Left kidney (tissue), 1 donor: ENCODE measurements at regions not wholly inside any gene's neighbourhood (a gene's known extent, or its start where the extent isn't known, plus 50 kb on each side); places are given as distances from the start of the nearest gene placed in this dataset.

Experiments
- DNase-seq: peaks from one replicate; pipeline ENCODE4 v3.0.0-alpha.2; 2013

DNA sequence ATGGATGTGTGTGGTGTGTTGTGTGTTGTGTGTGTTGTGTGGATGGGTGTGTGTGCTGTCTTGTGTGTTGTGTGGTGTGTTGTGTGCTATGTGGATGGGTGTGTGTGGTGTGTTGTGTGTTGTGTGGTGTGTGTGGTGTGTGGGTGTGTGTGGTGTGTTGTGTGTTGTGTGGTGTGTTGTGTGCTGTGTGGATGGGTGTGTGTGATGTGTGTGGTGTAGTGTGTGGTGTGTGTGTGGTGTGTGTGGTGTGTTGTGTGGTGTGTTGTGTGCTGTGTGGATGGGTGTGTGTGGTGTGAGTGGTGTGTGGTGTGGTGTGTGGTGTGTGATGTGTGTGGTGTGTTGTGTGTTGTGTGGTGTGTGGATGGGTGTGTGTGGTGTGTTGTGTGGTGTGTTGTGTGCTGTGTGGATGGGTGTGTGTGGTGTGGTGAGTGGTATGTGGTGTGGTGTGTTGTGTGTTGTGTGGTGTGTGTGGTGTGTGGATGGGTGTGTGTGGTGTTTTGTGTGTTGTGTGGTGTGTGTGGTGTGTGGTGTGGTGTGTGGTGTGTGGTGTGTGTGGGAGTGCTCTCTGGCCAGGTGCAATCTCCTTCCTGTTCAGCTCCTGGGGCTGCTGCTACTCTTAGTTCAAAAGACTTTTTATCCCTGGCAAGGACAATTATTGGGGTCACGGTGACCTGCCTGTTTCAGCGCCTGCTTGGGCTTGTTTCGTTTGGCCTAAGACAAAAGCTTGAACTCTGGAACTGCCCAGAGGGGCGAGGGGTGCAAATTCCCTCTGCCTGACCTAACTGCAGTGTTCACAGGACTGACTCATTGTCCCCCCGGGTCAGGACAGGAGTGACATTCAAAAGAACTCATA, 101.1 kb downstream of the UBIAD1 start:
- DNase-seq: no peak

DNA sequence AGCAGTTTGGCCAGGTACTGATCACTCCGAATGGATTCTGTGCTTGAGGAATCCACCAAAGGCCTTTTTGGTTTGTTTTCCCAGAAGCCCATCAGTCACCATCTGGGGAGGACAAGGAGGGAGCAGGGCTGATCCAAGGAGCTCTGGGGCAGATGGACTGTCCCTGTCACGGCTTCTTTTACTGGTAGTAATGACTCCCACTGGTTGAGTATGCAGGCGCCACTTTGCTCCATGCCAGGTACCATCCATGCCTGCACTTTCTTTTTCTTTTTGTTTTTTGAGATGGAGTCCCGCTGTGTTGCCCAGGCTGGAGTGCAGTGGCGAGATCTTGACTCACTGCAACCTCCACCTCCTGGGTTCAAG, 101.7 kb downstream of the UBIAD1 start:
- DNase-seq: no peak

DNA sequence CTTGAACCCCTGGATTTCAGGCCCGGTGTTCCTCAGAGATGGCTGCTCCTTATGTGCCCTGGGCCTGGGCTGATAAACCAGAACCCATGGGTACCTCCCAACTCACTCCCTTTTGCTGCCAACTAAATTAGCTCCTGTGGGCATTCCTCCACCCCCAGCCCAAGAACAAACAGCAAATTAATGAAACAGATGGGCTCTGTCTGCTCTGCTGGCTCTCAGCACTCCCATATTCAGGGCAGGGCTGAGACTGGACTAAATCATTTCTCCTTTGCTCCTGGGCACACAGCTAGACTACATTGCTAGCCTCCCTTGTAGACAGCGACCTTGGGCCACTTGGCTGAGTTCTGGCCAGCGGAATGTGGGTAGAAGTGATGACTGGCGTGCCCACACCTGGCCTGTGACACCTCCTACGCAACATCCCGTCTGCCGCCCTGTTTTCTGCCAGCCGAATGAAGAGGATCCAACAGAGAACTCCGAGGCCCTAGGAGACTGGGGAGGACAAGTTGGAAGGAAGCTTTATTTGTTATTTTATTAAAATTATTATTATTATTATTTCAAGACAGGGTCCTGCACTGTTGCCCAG, 101.9 kb upstream of the DISP3 start:
- DNase-seq: no peak

DNA sequence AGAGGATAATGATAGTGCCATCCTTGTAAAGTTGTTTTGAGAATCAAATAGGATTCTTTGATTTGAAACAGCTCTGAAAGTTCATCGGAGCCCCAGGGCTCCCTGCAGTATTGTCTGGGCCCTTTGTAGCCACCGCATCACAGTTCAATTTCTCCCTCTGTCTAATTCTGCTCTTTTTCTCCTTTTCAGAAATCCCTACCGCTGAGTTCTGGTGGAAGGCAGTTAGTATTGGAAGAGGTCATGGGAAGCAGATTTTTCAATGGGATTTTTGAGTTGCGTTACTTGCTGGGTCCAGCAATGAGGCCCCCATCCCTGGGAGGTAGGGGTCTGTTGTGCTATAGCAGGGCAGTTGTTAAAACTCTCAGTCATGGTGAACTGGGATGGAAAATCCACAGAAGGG, 101.0 kb upstream of the DISP3 start:
- DNase-seq: no peak

DNA sequence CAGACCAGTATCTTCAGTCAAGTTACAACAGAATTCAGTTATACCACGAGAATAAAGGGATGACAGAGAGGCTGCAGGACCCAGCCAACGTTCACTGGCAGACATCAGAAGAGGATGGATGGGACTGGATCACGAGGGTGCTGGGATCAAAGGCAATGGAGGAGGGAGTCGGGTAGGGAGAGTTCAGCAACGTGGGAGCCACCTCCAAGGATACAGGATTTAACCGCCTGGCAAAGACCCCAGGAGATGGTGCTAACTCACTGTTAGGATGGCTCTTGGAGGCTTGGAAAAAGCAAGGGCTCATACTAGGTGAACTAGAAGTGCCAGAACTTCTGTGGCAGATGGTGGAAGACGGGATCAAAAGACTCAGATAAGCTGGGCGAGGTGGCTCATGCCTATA, 99.1 kb upstream of the DISP3 start:
- no peak for DNase-seq

DNA sequence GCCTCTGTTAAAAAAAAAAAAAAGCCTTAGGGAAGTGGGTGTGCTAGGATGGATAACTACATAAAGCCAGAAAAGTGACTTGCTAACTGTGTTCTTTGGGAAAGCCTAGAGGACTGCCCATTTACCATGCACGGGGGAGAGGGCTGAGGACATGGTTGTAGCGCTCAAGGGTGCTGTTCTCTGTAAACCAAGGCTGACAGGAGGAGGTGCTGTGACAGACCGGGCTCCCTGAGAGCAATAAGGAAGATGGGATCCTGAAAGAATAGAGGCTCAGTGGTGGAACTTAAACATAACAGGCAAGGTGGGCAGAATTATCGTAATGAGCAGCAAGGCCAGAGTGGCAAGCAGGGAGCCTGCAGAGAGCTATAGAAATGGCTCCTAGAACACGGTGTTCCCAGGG, 98.5 kb upstream of the DISP3 start:
- DNase-seq: no peak

DNA sequence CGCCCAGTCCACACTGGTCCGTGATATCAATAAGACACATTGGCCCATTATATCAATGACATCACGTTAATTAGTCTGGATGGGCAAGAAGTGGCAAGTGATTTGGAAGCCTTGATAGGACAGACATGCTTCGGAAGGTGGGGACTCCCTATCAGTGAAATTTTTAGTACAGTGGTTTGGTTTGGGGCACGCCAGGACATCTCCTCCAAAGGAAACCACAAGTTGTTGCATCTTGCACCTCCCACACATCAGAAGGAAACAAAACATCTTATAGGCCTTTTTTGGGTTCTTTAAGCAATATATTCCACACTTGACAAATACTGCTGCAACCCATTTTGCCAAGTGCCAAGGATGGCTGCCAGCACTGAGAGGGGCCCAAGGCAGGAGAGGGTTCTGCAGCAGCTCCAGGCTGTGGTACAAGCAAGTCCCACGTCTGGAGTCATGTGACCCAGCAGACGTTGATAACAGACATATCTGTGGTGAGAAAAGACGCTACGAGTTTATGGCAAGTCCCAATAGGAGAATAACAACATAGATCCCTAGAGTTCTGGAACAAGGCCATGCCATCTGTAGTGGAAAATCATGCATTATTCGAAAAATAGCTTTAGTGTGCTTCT, 95.3 kb upstream of the DISP3 start:
- DNase-seq: no peak

DNA sequence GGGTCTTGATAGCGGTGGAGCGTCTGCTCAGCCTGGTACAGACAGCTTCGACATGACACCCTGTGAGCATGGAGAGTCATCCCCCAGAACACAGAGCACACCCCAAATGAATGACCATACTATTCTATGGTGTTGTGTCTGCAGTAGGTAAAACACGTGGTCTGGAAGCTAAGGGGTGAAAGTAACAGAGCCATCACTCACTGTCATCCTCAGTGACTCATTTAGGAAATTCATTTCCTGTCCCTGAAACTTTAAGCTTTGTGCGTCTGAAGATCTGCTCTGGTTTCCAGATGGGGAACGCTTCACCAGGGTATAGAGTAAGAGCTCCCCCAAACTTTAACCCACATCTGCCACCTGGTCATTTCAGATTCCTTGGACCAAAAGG, 94.8 kb upstream of the DISP3 start:
- no peak for DNase-seq

DNA sequence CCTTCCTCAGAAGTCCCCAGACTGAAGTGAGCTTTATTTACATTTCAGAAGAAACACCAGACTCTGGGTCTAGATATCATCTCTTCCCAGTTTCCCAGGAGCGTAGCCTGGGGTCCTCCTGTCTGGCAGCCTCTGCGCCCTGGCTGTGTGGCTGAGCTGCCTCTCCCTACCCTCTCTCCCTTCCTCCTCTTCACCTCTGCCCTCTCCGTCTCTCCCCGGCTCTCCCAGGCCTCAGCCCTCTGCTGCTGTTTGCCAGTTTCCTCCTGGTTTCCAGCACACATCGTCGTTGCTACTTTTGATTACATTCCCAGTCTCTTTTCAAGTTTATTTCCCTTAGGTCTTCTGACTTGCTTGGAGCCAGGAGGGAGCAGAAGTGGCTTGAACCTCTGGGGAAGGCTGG, 91.1 kb upstream of the DISP3 start:
- no peak for DNase-seq

DNA sequence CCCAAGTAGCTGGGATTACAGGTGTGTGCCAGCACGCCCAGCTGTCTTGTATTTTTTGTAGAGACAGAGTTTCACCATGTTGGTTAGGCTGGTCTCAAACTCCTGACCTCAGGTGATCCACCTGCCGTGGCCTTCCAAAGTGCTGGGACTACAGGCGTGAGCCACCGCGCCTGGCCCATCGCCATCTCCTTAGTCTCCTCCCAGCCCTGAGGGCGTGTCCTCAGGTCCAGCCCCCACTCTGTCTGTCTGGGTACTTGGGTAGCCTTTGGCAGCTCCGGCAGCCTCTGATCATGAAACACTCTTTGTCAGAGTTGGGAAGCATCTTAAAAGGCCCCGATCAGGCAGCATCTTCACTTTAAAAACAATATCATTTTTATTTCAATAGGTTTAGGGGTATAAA, 90.3 kb upstream of the DISP3 start:
- DNase-seq: no peak

DNA sequence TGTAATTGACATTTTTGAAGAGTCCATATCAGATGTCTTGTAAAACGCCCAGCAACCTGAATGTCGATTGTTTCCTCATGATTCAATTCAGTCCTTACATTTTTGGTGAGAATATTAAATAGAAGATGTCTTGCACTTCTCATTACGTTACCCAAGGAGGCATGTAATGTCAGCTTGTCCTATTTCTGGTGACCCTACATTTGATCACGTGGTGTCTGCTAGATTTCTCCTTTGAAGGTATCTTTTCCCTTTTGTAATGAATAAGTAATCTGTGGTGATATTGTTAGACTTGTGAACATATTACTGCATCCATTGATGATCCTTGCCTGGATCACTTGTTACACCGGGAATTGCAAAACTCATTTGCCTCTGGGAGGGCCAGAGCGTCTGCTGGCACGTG, 87.6 kb upstream of the DISP3 start:
- DNase-seq: no peak

DNA sequence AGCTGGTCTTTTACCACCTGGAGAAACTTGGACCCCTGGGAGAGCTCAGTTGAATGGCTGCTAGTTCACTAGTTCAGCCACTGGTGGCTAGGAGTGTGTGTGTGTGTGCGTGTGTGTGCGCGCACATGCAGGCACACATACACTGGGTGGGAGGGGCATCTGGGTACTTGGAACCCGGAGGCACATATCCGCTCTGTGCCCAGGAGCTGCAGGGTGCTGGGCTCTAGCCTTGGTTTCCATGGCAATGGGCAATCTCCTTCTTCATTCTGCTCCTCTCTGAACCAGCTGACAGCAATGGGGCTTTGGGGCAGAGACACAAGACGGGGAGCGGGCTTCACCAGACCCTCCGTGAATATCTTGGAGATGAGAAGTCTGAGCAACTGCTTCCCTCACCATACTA, 87.1 kb upstream of the DISP3 start:
- no peak for DNase-seq

DNA sequence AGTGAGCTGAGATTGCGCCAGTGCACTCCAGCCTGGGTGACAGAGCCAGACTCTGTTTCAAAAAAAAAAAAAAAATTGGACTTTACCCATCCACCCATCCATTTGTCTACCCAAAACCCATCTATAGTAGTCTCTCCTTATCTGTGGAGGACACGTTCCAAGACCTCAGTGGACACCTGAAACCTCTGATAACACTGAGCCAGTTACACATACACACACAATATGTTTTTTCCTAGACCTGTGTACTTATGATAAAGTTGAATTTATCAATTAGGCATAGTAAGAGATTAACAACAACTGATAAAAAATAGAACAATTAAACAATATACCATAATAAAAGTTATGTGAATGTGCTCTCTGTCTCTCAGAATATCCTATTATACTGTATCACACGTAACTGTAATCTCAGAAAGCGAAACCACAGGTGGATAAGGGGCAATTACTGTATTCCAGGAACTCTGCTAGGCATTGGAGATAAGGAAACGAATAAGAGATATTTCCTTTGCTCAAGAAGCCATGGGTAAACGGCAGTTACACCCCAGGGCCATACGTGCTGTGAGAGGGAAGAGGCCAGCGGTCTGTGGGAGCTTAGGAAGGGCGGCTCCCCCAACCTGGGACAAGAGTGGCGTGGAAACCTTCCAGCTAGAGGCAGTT, 84.2 kb upstream of the DISP3 start:
- DNase-seq: no peak

DNA sequence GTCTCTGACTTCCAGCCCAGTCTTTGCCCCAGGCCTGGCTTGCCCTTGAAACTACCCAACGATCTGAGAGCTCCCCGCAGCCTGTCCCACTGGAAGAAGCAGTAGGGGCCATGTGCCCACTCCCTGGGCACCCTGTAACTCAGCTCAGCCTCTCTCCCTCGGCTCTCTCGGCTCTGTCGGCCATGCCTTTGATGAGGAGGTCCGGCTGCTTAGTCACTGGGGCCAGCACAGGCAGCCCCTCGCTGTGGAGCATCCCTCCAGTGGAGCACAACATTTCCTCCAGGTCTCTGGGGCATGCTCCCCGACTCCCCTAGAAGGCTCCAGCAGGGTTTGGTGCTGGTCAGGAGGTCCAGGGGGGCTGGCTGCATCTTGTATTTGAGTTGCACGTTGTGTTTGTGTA, 83.3 kb upstream of the DISP3 start:
- no peak for DNase-seq

DNA sequence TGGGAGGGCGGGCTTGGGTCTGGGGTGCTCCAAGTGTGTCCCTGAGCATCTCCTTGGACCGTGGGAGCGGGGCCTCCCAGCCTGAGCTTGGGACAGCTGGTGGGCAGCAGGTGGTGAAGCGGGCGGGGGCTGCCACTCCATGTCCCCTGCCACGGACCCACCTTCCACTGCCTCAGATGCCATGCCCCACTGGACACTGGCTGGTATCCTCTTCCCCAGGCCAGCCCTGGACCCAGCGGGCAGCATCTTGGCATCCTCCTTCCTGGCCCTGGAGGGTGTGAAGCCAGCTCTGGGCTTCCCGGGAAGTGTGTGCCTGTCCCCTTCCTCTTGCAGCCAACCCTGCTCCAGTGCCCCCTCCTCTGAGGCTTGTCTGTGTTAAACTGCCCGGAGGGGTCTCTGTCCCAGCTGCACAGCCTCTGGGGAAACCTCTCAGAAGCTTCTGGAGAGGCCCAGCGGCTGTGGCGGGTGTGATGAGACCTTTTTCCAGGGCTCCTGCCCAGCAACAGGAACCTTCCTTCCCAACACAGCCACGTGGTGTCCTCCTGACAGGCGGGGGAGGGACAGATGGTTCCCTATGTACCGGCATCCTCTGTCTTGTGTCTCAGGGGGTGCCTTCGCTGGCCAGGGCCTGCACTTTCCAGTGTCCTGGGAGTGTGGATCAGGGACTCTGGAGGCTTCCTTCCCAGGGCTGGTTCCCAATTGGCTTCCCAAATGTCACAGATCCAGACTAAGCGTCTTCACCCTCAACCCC, 81.6 kb upstream of the DISP3 start:
- no peak for DNase-seq

DNA sequence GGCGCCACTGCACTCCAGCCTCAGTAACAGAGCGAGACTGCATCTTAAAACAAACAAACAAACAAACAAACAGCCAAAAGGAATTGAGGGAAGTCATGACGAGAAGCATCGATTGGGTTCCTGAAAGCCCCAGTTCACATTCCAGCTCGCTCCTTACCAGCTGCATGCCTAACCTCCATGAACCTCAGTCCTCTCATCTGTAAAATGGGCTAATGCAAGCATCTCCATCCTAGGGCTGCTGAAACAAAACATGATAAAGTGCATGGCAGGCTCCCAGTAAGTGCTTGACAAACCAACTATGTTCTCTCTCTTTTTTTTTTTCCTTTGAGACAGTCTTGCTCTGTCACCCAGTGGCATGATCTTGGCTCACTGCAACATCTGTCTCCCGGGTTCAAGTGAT, 79.7 kb upstream of the DISP3 start:
- DNase-seq: no peak

DNA sequence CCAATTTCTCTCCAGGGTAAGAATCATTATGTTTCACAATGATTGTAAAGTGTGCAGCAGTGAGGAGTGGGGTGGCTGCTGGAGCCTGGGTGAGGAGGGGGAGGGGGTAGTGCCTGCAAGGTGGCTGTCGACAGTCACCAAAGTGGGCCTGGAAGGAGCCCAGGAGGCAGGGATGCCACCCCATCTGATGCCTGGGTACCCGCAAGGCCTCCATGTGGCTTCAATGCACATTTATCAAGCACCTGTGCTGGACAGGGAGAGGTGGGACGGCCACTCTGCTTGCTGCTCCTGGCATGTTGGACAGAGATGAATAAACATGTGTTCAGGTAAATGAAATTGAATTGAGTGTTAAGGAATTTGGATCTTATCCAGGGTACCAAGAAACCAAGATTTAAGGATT, 78.8 kb upstream of the DISP3 start:
- DNase-seq: no peak

DNA sequence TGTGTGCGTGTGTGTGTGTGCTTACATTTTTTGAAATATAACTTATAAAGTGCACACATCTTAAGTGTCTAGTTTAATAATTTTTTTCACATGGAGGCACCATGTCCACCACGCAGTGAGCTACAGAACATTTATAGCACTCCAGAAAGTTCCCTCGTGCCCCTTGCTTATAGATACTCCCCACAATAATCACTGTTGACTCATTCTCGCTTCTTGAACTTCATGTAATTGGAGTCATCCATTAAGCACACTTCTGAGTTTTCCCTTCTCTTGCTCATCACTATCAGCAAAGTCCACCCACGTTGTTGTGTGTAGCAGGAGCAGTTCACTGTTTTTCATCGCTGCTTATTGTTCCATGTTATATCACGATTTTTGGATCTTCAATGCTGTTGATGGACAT, 78.4 kb upstream of the DISP3 start:
- DNase-seq: no peak

DNA sequence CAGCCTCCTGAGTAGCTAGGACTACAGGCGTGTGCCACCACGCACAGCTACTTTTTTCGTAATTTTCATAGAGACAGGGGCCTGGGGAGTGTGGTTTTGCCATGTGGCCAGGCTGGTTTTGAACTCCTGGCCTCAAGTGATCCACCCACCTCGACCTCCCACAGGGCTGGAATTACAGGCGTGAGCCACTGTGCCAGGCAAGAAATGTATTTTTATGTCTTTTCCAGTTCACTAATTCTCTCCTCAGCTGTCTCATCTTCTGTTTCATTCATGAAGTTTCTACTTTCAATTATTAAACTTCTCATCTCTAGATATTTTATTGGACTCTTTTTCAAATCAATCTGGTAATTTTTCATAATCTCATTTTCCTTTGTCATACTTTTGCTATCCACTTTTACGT, 72.1 kb upstream of the DISP3 start:
- no peak for DNase-seq

DNA sequence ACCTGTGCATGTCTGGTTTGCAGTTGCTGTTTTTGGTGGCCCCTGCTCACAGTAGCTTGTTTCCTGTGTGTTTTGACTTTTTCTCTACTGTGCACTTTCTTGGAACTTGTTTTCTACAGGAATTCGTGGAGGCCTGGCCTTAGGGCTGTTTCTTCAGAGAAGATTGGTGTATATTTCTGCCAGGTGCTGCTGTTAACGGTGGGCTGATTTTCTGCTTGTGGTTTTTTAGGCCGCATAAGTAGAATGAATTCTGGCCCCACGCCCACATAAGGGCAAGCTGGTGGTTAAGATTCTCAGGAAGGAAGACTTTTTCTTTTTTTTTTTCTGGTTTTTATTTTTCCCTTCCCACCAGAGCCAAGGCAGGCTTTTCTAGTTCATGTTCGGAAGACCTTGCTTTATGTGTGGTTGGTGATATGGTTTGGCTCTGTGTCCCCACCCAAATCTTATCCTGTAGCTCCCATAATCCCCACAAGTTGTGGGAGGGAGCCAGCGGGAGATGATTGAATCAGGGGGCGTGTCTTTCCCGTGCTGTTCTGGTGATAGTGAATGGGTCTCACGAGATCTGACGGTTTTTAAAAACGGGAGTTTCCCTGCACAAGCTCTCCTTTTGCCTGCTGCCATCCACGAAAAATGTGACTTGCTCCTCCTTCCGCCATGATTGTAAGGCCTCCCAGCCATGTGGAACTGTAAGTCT, 71.5 kb upstream of the DISP3 start:
- no peak for DNase-seq

DNA sequence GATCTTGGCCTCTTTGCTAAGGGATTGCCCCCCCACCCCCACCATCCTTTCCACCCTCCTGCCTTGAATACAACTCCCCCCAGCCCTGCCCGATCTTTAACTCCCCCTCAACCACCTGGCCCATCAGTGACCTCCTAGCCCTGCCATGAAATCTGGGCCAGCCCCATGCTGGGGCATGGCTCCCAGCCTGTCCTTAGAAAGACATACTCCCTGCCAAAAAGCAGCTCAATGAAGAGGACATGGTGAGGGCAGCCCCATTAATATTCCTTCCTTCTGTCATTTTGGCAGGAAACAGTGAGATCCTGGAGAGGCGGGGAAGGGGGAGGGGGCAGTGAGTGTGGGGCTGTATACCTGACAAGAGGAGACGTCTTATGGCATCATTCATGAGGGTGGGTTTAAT, 66.8 kb upstream of the DISP3 start:
- DNase-seq: no peak

DNA sequence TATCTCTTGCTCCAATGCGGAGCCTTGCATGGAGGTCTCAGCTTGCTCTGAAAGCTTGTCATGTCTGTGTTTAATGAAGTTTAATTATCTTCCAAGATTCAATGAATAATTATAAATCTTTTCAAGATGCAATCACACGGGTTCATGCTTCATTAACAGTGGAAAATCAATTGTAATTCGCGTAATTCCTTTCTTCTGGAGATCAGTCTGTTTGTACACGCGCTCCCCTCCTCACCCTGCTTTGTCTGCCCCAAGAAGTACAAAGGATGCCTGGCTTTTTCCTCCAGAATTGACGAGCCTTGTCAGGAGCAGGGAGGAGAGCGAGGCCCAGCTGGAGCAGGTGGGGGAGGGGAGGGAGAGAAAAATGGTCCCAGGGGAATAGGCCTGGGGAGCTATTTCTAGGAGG, 65.0 kb upstream of the DISP3 start:
- DNase-seq: peak; percentile 51
